RCC 7860 (cell line): ENCODE measurements at regions not wholly inside any gene's neighbourhood (a gene's known extent, or its start where the extent isn't known, plus 50 kb on each side); places are given as distances from the start of the nearest gene placed in this dataset.

Experiments
- DNase-seq: peaks from one replicate; pipeline ENCODE4 v3.0.0-alpha.2; 2015; ENCODE audit warnings: low spot score
- FAIRE-seq: peaks from 2 replicates; lab custom pipeline; 2012; peaks lifted over from hg19 to GRCh38; lab: Jason Lieb, UNC

DNA sequence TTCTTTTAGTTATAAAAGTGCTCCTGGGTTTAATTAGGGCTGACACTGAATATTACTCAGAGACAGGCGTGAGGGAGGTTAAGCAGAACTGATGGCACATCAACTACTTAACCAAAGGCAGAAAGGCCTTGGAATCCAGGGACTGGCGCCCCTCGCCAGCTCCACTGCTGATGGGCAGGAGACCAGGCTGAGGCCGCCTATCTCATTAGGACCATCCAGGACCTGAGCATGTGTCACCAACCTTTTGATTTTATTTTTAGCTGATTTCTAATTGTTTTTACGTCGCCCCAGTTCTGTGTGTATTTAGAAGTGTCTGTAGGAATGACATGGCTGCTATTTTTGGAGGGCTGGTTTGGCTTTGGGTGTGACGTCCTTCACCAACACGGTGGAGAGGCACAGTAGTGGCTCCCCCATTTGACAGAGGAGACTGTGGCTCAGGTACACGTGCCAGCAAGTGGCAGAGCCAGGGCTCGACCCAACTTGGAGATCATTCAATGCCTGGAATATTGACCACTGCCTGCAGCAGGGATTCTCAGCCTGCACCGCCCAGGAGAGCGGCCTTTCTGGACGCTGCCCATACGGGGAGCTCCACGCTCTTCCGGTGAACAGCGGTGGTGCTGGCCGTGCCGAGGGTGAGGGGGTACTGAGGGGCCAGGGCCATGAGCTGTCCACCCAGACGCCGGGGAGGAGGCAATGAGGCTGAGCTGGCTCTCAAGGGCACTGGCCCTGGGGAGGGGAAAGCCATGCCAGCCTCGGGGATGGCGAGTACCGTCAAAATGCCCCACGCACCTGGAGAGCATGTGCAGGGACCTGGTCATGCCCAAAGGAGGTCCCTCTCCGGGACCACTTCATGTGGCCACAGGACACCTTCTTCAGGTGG, 205.7 kb downstream of the ASB1 start:
- DNase-seq, result no peak
- no peak for FAIRE-seq

DNA sequence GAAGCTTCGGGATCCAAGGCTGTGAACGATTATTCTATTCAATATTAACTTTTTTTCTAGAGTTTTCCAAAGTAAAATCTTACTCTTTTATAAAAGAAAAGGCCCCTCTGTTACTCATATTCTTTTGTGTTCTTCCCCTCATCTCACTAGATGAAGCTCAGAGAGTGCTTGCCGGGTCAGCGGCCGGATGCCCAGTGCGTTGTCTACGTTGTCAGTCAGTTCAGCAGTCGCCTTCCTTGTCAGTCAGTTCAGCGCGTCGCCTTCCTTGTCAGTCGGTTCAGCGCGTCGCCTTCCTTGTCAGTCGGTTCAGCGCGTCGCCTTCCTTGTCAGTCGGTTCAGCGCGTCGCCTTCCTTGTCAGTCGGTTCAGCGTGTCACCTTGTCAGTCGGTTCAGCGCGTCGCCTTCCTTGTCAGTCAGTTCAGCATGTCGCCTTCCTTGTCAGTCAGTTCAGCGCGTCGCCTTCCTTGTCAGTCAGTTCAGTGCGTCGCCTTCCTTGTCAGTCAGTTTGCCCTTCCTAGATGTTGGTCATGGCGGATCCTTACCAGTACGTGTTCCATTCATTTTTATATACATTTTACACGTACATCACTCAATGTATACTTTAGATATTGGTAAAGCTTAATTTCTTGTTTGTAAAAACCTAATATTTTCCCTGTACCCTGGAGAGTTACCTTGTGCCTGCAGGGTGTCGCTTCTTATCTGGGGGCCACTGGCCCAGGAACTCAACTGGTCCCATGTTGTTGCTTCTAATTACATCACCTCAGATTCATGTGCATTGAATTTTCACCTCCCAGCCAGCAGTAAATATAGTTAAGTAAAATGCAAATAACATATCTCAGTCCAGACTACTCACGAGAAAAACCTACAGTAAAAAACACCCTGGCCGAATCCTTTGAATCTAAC, 206.9 kb downstream of the ASB1 start:
- FAIRE-seq, result no peak
- DNase-seq, result no peak

DNA sequence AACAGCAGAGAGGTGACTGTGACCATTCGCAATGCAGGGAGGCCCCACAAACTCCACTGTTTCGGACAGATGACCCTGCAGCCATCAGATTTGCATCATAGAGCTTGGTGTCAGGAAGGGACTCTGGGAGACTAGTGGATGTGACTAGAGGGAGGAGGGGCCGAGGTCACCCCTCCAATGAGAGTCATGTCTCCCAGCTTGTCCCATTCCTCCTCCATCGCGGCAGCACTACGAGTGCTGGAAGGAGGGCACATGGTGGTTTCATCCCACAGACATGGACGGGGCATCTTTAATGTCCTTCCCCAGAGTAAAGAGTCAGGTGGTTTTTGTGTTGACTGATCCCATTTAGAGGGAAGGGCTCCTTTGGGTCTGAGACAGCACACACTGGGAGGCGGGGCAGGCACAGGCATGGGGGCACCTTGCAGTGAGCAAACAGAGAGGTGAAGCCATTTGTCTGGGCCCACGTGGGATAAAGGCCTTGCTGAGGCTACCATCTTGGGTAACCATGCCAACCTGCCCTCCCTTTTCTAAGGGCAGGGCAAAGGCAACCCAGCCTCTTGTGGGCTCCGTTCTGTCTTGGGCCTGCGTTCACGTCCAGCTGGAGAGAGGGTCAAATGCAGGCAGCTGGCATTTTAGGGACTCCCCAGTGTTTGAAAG, 208.1 kb downstream of the ASB1 start:
- DNase-seq, result no peak
- no peak for FAIRE-seq

DNA sequence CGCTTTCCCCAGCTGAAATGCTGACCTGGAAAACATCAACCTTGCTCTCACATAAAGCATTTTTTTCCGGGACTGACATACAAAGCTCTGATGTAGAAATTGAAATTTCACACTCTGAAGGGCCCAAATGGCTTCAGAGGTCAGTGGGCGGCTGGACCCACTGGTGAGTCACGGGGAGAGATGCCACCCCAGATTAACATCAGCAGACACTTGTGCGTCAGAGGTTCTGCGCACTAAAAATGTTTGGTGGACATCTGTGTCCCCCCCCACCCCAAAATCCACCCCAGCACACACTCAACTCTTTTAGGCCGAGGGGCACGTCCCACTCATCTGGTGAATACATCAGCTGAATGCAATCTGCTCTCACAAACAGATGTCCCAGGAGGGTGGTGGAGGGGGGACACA, 208.9 kb downstream of the ASB1 start:
- FAIRE-seq (no peak), DNase-seq (no peak)

DNA sequence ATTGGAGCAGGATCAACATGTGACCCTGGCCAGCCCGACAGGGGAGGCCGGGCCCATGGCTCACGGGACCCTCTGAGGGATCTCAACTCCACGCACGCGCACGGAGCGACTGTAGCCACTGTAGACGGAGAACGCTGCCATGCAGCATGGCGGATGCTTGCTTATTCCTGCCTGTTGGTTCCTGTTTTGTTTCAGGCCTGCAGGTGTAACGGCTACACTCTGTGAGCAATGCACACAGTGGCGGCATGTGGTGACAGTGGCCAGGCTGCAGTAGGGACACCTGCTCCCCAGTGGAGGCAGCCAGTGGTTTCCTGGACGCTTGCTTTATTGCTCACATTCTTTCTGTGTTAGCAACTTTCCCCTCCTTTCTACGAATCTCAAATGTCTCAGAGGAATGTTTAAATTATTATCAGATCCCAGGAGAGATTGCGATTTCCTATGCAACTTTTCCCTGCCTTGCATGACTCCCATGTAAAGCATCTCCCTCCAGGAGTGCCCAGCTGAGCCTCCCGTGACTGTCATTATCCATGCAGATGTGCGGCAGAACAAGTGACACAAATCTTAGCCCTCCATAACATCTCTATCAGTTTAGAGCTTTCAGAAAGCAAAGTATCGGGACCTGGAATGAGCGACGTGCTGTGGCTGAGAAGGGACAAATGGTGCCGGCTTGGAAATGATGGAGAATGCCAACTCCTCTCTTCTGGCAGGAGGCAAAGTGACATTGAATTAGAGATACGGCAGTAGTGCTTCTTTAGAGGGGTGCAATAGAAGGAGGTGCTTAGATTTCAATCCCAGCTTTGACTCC, 209.7 kb downstream of the ASB1 start:
- no peak for FAIRE-seq
- DNase-seq, result no peak

DNA sequence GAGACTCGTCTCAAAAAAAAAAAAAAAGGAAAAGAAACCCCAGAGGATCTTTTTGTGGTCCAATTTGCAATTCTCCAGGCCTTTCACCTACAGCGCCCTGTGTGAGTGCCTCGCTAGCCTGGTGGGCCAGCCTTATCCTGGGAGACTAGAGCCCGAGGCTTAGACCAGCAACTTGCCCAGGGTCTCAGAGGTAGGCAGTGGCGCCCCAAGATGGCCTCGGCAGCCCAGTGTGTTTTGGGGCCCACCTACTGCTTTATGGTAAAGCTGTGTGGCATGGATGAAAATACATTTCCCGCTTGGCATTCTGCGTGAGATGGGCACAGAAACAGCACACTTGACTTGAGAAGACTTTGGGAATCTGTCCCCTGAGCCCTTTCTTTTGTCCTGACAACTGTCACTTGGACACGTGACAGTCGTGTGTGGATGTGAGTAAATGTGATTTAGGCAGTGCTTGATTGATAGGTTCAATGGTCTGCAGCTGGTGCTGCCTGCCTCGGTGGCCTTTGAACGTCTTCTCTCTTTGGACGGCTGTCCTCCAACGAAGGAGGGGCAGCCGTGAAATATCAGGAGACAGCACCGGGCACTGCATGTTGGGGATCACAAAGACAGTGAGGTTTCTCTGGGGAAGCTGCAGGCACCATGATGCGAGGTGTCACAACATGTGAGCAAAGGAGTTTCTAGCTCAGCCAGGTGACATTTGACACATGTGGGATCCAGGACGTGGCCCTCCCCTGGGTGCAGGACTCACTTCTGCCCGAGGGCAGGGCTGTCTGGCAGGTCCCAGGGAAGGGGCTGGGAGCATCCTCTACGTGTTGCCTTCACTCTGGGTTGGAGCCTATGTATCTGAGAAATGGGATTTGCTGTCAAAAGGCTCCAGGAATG, 209.5 kb upstream of the TWIST2 start:
- FAIRE-seq (no peak), DNase-seq (no peak)

DNA sequence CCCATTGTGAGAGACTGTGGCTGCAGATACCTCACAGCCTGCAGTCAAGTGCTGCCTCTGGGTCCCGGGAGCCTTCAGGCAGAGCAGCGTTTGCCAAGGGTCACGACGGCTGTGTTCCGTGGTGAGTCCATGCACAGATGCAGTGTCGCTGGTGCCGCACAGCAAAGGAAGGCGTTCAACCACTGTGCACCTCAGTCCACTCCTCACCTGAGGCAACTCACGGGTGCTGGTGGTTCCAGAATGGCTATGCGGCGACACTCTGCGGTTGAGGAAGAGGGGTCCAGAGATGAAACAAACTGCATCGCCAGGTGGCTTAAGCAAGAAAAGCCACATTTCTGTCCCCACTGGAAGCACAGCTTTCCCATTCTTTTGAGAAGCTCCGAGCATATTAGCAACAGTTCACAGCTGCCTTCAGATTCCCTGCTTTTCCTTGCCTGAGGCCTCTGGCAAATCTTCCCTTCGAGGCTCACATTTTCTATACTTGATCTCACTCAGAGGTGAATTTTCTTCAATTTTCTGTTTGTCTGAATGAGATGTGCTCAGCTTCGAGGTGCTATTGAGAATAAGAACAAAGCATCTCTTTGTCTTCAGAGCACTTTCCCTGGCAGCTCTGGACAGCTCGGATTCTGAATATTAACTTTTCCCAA, 208.8 kb upstream of the TWIST2 start:
- DNase-seq, result no peak
- FAIRE-seq, result no peak

DNA sequence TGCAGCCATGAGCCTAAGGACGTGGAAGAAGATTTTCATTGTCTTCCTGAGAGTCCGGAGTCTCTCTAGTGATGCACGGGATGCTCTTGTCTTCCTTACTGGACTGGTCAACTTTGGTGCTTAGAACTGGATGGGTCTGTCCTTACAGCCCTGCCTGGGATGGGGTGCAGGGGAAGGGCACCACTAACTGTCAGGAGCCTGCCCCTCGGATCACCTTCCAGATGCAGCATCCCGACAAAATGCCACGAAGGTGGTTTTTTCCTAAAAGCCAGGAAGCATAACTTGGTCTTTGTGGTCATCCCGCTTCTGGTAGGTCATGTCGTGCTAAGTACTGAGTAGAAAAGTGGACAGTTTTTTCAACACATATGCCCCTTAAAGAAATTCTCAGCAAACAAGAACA, 207.4 kb upstream of the TWIST2 start:
- FAIRE-seq (no peak), DNase-seq (no peak)

DNA sequence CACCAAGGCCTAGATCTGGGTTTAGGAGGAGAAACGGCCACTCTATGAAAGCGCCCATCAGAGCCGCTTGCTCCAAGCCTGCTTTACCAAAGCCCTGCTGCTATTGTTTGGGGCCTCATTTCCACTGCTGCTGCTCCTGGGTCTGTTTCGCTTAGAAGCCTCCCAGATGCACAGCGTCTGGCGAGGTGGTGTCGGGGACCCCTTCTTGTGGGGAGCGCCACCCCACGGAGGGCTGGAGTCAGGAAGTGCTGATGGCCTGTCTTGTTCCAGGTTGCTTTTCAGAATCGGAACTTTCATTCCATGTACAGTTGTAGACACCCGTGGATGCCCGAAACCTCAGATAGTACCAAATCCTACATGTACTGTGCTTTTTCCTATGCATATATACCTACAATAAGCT, 204.9 kb upstream of the TWIST2 start:
- FAIRE-seq (no peak), DNase-seq (no peak)

DNA sequence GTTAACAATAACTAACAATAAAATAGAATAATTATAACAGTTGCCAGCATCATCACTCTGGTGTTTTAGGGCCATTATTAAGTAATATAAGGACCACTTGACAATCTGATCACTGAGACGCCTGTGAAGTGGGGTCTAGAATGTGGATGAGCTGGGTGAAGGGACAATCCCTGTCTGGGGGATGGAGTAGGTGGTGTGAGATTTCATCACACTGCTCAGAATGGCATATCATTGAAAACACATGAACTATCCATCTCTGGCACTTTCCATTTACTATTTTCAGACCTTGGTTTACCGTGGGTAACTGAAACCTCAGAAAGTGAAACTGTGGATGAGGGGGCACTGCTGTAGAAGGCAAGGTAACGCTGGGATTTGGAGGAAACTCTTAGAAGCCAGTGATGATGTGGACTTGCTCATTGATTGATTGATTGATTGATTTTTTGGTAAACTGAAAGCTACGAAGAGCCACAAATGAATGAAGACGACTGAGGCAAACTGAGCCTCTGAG, 204.4 kb upstream of the TWIST2 start:
- no peak for FAIRE-seq
- DNase-seq, result no peak

DNA sequence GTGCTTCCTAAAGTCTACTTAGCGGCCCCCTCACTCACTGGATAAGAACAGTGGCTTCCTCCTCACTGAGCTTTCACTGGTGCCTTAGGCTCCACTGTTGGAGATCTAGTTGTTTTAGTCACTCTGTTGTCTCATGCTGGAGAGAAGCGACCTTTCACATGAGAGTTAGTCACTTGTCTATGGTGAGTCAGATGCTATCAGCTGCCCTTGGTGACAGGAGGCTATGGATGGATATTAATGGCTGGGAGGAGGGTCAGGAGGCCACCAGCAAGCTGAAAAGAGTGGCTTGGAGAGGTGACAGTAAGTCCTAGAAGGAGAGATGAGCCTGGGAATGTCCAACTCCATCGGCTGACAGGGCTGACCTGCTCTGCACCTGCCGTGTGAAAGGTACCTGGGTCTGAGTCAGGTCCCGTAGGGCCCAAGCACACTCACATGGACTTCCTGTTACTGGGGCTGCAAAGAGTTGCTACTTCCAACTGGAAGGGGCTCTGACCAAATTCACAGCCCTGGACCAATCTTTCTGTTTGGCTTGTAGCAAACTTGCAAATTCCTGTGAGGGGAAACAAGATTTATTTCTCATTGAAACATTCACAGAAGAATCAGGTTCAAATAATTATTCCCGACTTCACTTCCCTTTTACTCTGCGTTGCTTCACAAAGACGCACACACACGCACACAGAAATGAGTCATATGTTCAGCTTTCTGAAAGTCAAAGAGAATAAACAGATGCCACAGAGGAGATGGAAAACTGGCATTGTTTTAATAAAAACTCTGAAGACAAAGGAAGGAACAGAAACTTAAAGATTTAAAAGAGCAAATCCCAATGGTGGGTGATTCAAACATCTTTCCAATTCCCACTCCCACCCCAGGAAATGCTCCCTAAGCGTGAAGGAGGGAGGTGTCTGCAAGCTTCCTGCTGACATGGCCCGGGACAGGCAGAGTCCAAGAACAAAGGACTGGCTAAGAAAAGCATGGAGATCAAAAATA, 203.5 kb upstream of the TWIST2 start:
- DNase-seq (peak; percentile 74), FAIRE-seq (peak; percentile 74)

DNA sequence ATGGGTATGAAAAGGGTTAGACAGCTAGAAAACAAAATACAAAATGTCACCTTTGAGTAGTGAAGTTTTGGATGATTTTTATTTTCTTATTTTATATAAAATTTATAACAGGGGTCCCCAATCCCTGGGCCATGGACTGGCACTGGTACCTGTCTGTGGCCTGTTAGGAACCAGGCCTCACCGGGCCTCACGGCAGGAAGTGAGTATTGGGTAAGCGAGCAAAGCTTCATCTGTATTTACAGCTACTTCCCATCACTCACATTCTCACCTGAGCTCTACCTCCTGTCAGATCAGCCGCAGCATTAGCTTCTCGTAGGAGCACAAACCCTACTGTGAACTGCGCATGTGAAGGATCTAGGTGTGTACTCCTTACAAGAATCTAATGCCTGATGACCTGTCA, 202.8 kb upstream of the TWIST2 start:
- DNase-seq (no peak), FAIRE-seq (no peak)

DNA sequence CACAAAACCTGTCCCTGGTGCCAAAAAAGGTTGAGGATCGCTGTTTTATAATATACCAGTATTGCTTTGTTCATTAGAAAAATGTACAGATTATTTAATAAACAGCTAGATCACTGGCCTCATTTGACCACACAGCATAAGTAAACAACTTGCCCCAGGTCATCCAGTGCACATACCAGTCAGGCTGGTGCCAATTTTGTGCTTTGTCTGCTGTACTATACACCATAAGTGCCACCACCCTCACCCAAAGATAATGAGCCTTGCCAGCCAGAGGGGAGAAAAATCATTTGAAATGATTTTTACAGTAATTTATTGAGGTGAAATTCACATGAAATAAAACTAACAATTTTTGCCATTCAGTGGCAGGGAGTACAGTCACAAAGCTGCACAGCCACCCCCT, 202.2 kb upstream of the TWIST2 start:
- FAIRE-seq, result no peak
- DNase-seq, result no peak

DNA sequence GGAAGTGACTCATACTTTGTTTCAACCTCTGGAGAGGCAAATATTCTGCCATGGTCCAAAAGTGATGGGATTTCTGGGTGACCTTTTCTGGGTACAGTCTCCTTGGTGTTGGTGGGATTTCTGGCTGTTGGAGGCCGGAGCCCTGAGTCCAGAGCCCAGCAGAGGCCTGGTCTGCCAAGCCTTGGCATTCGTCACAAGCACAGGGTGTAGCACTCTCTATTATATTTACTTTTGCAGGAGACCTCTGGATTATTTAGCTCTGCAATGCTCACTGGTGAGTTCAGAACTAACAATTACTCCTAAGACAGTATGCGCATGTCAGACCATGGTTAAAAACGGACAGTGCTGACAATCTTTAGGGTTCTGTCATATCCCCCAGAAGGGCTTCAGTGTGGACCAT, 201.6 kb upstream of the TWIST2 start:
- no peak for DNase-seq
- no peak for FAIRE-seq

DNA sequence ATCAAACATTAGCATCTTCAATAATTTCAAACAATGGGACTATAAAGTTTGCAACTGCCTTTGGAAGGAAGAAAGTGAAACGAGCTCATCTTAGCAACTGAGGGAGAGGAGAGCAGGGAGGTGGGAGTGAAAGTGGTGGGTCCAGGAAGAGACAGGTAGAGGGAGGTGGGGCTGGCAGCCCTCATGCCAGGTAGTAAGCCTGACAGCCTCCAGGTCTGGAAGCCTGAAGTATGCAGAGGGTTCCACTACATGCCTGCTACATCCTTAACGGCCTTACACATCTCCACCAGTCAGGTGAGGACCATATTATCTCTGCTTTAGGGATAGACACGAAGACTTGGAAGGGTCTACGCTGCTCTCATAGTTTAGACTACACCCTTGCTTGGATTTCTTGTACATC, 201.1 kb upstream of the TWIST2 start:
- no peak for DNase-seq
- FAIRE-seq, result no peak

DNA sequence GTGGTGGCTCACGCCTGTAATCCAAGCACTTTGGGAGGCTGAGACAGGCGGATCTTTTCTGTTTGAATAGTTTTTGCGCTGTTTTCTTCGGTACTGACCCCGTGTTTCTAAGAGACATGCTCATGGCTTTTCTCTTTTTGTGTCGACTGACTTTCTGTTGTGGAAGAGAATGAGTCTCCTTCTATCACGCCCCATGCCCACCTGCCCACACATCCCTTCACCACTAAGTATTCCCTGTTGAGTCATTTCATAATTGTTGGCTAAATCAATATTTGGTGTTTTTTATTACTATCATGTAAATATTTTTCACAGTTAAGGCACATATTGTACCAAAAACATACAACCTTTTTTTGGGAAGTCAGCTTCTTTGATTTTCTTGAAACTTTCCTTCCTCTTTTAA, 198.8 kb upstream of the TWIST2 start:
- DNase-seq, result no peak
- FAIRE-seq, result no peak

DNA sequence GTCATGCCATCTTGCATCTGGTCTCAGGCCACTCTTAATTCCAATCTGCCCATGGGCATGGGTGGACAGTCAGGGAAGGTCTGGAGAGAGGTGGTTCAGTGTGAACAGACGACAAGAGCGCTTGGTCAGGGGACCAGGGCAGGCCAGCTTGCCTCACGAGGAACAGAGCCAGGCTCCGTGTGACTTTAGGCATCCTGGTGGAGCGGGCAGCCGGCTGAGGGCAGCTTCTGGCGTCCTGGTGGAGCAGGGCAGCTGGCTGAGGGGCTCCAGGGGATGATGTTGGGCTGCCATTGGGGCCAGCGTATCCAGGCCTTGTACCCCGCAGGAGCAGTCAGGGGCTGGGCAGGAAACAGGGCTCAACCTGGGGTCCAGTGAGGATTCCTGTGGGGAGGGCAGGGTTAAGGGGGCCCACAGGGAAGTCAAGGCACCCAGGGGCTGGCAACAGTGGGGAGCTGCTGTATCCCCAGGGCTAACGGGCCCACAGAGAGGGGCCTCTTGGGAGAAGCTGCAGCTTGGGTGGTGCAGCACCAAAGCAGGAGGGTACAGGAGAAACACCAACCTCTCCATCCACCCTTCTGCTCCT, 197.9 kb upstream of the TWIST2 start:
- no peak for DNase-seq
- FAIRE-seq, result no peak
